HEK293 (cell line): ENCODE measurements at regions not wholly inside any gene's neighbourhood (a gene's known extent, or its start where the extent isn't known, plus 50 kb on each side); places are given as distances from the start of the nearest gene placed in this dataset.
A peak's percentile ranks its signal among the peaks of the same experiment; 100 is the strongest.

Source experiments
- MYNN ChIP-seq: fragments of 450-650 bp; formaldehyde crosslinking; IDR thresholded peaks from 2 replicates; pipeline ENCODE4 v1.5.1; 2016; ENCODE audit warnings: missing biosample characterization, missing genetic modification characterization, borderline replicate concordance
- OSR2 ChIP-seq: fragments of 450-650 bp; formaldehyde crosslinking; IDR thresholded peaks from 2 replicates; pipeline ENCODE4 v1.5.1; 2016; ENCODE audit warnings: missing biosample characterization, missing genetic modification characterization
- PBX3 ChIP-seq: sonication (generic); formaldehyde crosslinking; IDR thresholded peaks from 2 replicates; pipeline ENCODE4 v1.8.1; 2022; ENCODE audit warnings: mild to moderate bottlenecking, moderate library complexity, missing genetic modification reagents
- PRDM2 ChIP-seq: fragments of 450-650 bp; formaldehyde crosslinking; IDR thresholded peaks from 2 replicates; pipeline ENCODE4 v1.5.1; 2016; ENCODE audit warnings: missing biosample characterization, missing genetic modification characterization, borderline replicate concordance
- PRDM6 ChIP-seq: fragments of 450-650 bp; formaldehyde crosslinking; IDR thresholded peaks from 2 replicates; pipeline ENCODE4 v1.5.1; 2017; ENCODE audit warnings: missing biosample characterization, missing genetic modification characterization
- RBAK ChIP-seq: fragments of 450-650 bp; formaldehyde crosslinking; IDR thresholded peaks from 2 replicates; pipeline ENCODE4 v1.5.1; 2016; ENCODE audit warnings: missing biosample characterization, missing genetic modification characterization
- ZBTB11 ChIP-seq: fragments of 450-650 bp; formaldehyde crosslinking; conservative IDR thresholded peaks from 2 replicates; pipeline ENCODE4 v1.5.1; 2016; ENCODE audit warnings: low read depth, missing biosample characterization, missing genetic modification characterization
- ZBTB6 ChIP-seq: fragments of 450-650 bp; formaldehyde crosslinking; IDR thresholded peaks from 2 replicates; pipeline ENCODE4 v1.5.1; 2017; ENCODE audit warnings: missing biosample characterization, missing genetic modification characterization
- ZNF155 ChIP-seq: fragments of 450-650 bp; formaldehyde crosslinking; IDR thresholded peaks from 2 replicates; pipeline ENCODE4 v1.5.1; 2016; ENCODE audit warnings: missing biosample characterization, missing genetic modification characterization
- ZNF26 ChIP-seq: fragments of 450-650 bp; formaldehyde crosslinking; IDR thresholded peaks from 2 replicates; pipeline ENCODE4 v1.5.1; 2016; ENCODE audit warnings: missing biosample characterization, missing genetic modification characterization
- ZNF366 ChIP-seq: fragments of 450-650 bp; formaldehyde crosslinking; conservative IDR thresholded peaks from 2 replicates; pipeline ENCODE4 v1.5.1; 2016; ENCODE audit warnings: missing biosample characterization, missing genetic modification characterization
- ZNF404 ChIP-seq: fragments of 450-650 bp; formaldehyde crosslinking; IDR thresholded peaks from 2 replicates; pipeline ENCODE4 v1.5.1; 2017; ENCODE audit warnings: missing biosample characterization, missing genetic modification characterization
- ZNF449 ChIP-seq: fragments of 450-650 bp; formaldehyde crosslinking; IDR thresholded peaks from 2 replicates; pipeline ENCODE4 v1.5.1; 2017; ENCODE audit warnings: missing biosample characterization, mild to moderate bottlenecking, missing genetic modification characterization, moderate library complexity
- ZNF513 ChIP-seq: fragments of 450-650 bp; IDR thresholded peaks from 2 replicates; pipeline ENCODE4 v1.5.1; 2018; ENCODE audit warnings: missing biosample characterization, missing genetic modification characterization
- ZNF561 ChIP-seq: fragments of 450-650 bp; IDR thresholded peaks from 2 replicates; pipeline ENCODE4 v1.5.1; 2018; ENCODE audit warnings: missing biosample characterization, missing genetic modification characterization, borderline replicate concordance
- ZNF645 ChIP-seq: fragments of 450-650 bp; formaldehyde crosslinking; IDR thresholded peaks from 2 replicates; pipeline ENCODE4; 2016; ENCODE audit warnings: missing biosample characterization, missing genetic modification characterization
- ZNF664 ChIP-seq: fragments of 450-650 bp; formaldehyde crosslinking; IDR thresholded peaks from 2 replicates; pipeline ENCODE4 v1.5.1; 2016; ENCODE audit warnings: missing biosample characterization, missing genetic modification characterization
- ZSCAN30 ChIP-seq: fragments of 450-650 bp; IDR thresholded peaks from 2 replicates; pipeline ENCODE4 v1.5.1; 2018; ENCODE audit warnings: missing biosample characterization, mild to moderate bottlenecking, missing genetic modification characterization, moderate library complexity

GRCh38 chr6:27145731-27146455 is 101.6 kb upstream of the PRSS16 start (continued):
- TF ChIP-seq ZNF645 (tag by site-specific recombination) (0 out of 2 replicates have a peak, but pooled peaks have one; percentile 52), RBAK (tag by site-specific recombination) (no peak), PRDM2 (tag by site-specific recombination) (no peak), ZNF155 (tag by site-specific recombination) (no peak), ZNF561 (tag by site-specific recombination) (no peak; the same call in 1 of the 2 replicates), ZNF366 (peak; percentile 51), ZNF449 (tag by site-specific recombination) (peak; percentile 49), ZNF26 (tag by site-specific recombination) (no peak), PRDM6 (peak; percentile 47; the same call in 1 of the 2 replicates), OSR2 (no peak), ZBTB11 (tag by site-specific recombination) (peak; percentile 90), ZNF664 (tag by site-specific recombination) (peak; percentile 56; the same call in 1 of the 2 replicates), ZNF404 (tag by site-specific recombination) (no peak), ZNF513 (tag by site-specific recombination) (peak; percentile 63), ZBTB6 (no peak), PBX3 (no peak), ZSCAN30 (peak; percentile 31; the same call in 1 of the 2 replicates), MYNN (tag by site-specific recombination) (no peak)
